ENCODE measurements at regions not wholly inside any gene's neighbourhood (a gene's known extent, or its start where the extent isn't known, plus 50 kb on each side); places are given as distances from the start of the nearest gene placed in this dataset.

DNA sequence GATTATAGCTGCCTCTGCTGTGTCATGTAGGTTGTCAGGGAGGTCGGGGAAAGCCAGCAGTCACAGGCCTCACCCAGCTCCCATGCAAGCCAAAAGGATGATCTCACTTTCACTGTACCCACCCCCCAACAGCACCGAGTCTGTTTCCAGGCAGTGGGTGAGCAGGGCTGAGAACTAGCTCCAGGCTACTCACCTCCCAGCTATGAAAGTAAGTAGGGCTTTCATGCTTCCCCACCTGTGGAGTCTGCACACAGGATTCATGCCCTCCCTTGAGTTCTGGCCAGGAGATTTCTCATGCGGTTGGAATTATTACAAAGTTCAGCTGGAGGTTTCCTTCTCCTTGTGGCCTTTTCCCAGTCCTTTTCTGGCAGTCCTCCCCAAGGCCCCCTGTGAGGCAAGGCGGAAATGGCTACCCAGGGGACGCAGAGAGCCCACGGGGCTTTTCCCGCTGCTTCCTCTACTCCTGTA is 356.2 kb downstream of the SV2B start:
- Mint-ChIP-seq H3K27ac (ENCODE audit: unreplicated experiment) (peak overlapping the region; percentile 92), H3K4me3 (ENCODE audit: low read depth, unreplicated experiment) (peak overlapping the region; percentile 59), H3K27me3 (ENCODE audit: unreplicated experiment) (no peaks in the 10 kb centered on the region), H3K9me3 (ENCODE audit: low read depth, unreplicated experiment) (peaks cover 7% of the 10 kb centered on the region), H3K36me3 (ENCODE audit: insufficient read depth, unreplicated experiment) (peaks cover 8% of the 10 kb centered on the region), H3K4me1 (ENCODE audit: low read depth, unreplicated experiment) (peaks cover 44% of the 10 kb centered on the region)
- intact Hi-C loops (cut with micrococcal nuclease; ENCODE audit: unreplicated experiment), result loop anchor here (1.0 to 2.0 kb wide), 4 partner anchors 48 to 153 kb away; no protein-coding TSS in a partner anchor
- no TSS peak for BruUV-seq (replicated peaks)
- TF ChIP-seq, protein P1, sequence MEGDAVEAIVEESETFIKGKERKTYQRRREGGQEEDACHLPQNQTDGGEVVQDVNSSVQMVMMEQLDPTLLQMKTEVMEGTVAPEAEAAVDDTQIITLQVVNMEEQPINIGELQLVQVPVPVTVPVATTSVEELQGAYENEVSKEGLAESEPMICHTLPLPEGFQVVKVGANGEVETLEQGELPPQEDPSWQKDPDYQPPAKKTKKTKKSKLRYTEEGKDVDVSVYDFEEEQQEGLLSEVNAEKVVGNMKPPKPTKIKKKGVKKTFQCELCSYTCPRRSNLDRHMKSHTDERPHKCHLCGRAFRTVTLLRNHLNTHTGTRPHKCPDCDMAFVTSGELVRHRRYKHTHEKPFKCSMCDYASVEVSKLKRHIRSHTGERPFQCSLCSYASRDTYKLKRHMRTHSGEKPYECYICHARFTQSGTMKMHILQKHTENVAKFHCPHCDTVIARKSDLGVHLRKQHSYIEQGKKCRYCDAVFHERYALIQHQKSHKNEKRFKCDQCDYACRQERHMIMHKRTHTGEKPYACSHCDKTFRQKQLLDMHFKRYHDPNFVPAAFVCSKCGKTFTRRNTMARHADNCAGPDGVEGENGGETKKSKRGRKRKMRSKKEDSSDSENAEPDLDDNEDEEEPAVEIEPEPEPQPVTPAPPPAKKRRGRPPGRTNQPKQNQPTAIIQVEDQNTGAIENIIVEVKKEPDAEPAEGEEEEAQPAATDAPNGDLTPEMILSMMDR (IDR thresholded peaks at IDR 0.05; ENCODE audit: unreplicated experiment), result no peak
- CTCF ChIA-PET, result interaction anchor here (0.6 to 1.4 kb wide), 11 partner anchors 11 to 397 kb away, joined by 3 to 8 read pairs (median 4); no protein-coding TSS in a partner anchor
- peak; percentile 88 for DNase-seq

- DNase-seq, result no peak
- H3K9me3 Mint-ChIP-seq (ENCODE audit: low read depth, unreplicated experiment), result peaks cover 7% of the 10 kb centered on the region
- CTCF ChIA-PET, result interaction anchor here (1.0 to 1.4 kb wide), 4 partner anchors 31 to 65 kb away, joined by 3 to 8 read pairs (median 4); no protein-coding TSS in a partner anchor
- intact Hi-C loops (cut with micrococcal nuclease; ENCODE audit: unreplicated experiment), result loop anchor here (1.0 to 2.0 kb wide), 4 partner anchors 49 to 154 kb away; no protein-coding TSS in a partner anchor
- BruUV-seq (replicated peaks), result TSS peak; percentile 74
- TF ChIP-seq, protein P1 (IDR thresholded peaks at IDR 0.05; ENCODE audit: unreplicated experiment), result no peak
- H3K36me3 Mint-ChIP-seq (ENCODE audit: insufficient read depth, unreplicated experiment), result peaks cover 8% of the 10 kb centered on the region
- H3K4me1 Mint-ChIP-seq (ENCODE audit: low read depth, unreplicated experiment), result peaks cover 50% of the 10 kb centered on the region
- peak overlapping the region; percentile 59 for H3K4me3 Mint-ChIP-seq (ENCODE audit: low read depth, unreplicated experiment)
- H3K27ac Mint-ChIP-seq (ENCODE audit: unreplicated experiment), result peak overlapping the region; percentile 92
- H3K27me3 Mint-ChIP-seq (ENCODE audit: unreplicated experiment), result no peaks in the 10 kb centered on the region
These were observed 356.9 kb downstream of the SV2B start for GRCh38 chr15:91456921-91457320.

- no peaks in the 10 kb centered on the region for H3K27me3 Mint-ChIP-seq (ENCODE audit: unreplicated experiment)
- intact Hi-C loops (cut with micrococcal nuclease; ENCODE audit: unreplicated experiment), result no loop called here
- H3K36me3 Mint-ChIP-seq (ENCODE audit: insufficient read depth, unreplicated experiment), result peaks cover 8% of the 10 kb centered on the region
These were observed 361.3 kb downstream of the SV2B start for GRCh38 chr15:91461377-91461776.

DNA sequence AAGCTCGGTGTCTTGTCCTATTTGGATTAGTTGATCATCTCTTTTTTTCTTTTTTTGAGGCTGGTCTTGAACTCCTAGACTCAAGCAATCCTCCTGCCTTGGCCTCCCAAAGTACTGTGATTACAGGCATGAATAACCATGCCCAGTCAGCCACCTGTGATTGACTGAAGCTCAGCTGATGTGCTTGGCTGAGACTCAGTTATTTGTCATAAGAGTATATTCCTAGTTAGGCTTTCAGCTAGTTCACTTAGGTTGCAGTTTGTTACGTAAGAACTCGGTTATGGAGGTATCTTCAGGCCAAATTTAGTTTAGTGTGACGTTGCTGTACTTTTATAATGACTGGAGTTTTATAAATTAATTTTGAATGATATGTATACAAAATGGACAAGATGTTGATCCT is 365.0 kb downstream of the SV2B start:
- Mint-ChIP-seq H3K36me3 (ENCODE audit: insufficient read depth, unreplicated experiment) (no peaks in the 10 kb centered on the region), H3K4me3 (ENCODE audit: low read depth, unreplicated experiment) (no peak overlapping the region), H3K4me1 (ENCODE audit: low read depth, unreplicated experiment) (peaks cover 18% of the 10 kb centered on the region), H3K27me3 (ENCODE audit: unreplicated experiment) (no peaks in the 10 kb centered on the region), H3K9me3 (ENCODE audit: low read depth, unreplicated experiment) (no peaks in the 10 kb centered on the region), H3K27ac (ENCODE audit: unreplicated experiment) (no peak overlapping the region)
- DNase-seq, result no peak
- TF ChIP-seq, protein P1 (IDR thresholded peaks at IDR 0.05; ENCODE audit: unreplicated experiment), result no peak
- CTCF ChIA-PET, result interaction anchor here (1.0 kb wide), 1 partner anchor 32 kb away, joined by 3 read pairs; no protein-coding TSS in a partner anchor
- intact Hi-C loops (cut with micrococcal nuclease; ENCODE audit: unreplicated experiment), result no loop called here
- BruUV-seq (replicated peaks), result no TSS peak

More at GRCh38 chr15:91461377-91461776, 361.3 kb downstream of the SV2B start:
- TF ChIP-seq, protein P1 (IDR thresholded peaks at IDR 0.05; ENCODE audit: unreplicated experiment), result no peak
- no peaks in the 10 kb centered on the region for H3K9me3 Mint-ChIP-seq (ENCODE audit: low read depth, unreplicated experiment)
- H3K27ac Mint-ChIP-seq (ENCODE audit: unreplicated experiment), result no peak overlapping the region
- no peak overlapping the region for H3K4me3 Mint-ChIP-seq (ENCODE audit: low read depth, unreplicated experiment)
- peaks cover 42% of the 10 kb centered on the region for H3K4me1 Mint-ChIP-seq (ENCODE audit: low read depth, unreplicated experiment)
- CTCF ChIA-PET, result no interaction called here
- BruUV-seq (replicated peaks), result no TSS peak
- DNase-seq, result no peak

Data from Calu3 (cell line).